GM23338 (cell line): ENCODE measurements at regions not wholly inside any gene's neighbourhood (a gene's known extent, or its start where the extent isn't known, plus 50 kb on each side); places are given as distances from the start of the nearest gene placed in this dataset.

Experiments
- ATAC-seq: fragments of 200-7000 bp; cut with Tn5 transposase; 3 replicates; pipeline ENCODE4 v1.9.1; 2020
- DNase-seq: peaks from one replicate; pipeline ENCODE4 v3.0.0-alpha.2; 2015; ENCODE audit warnings: low spot score
- H2AFZ ChIP-seq: fragments of 200-600 bp; sonication (generic); 2 replicates; pipeline ENCODE4 v1.8.0; 2016; ENCODE audit warnings: antibody characterized with exemption, mild to moderate bottlenecking, moderate library complexity
- H3F3A ChIP-seq: fragments of 200-600 bp; sonication (generic); replicated peaks from 2 replicates; pipeline ENCODE4 v1.8.0; 2017; ENCODE audit warnings: antibody characterized with exemption, mixed run types, low read depth
- H3K27ac ChIP-seq: fragments of 200-600 bp; sonication (generic); 2 replicates; pipeline ENCODE4 v1.6.1; 2016; ENCODE audit warnings: low read depth
- H3K27me3 ChIP-seq: fragments of 200-600 bp; sonication (generic); 2 replicates; pipeline ENCODE4 v1.8.0; 2016; ENCODE audit warnings: mild to moderate bottlenecking, mixed run types, moderate library complexity; ENCODE audit not compliant: insufficient read depth
- H3K36me3 ChIP-seq: fragments of 200-600 bp; sonication (generic); 2 replicates; pipeline ENCODE4 v1.8.0; 2016; ENCODE audit warnings: mild to moderate bottlenecking; ENCODE audit not compliant: insufficient read depth
- H3K4me1 ChIP-seq: fragments of 200-600 bp; sonication (generic); 2 replicates; pipeline ENCODE4 v1.8.0; 2016; ENCODE audit warnings: mild to moderate bottlenecking, moderate library complexity; ENCODE audit not compliant: insufficient read depth
- H3K4me2 ChIP-seq: fragments of 200-600 bp; sonication (generic); 2 replicates; pipeline ENCODE4 v1.7.1; 2017; ENCODE audit warnings: mixed run types
- H3K4me3 ChIP-seq: fragments of 200-600 bp; sonication (generic); 2 replicates; pipeline ENCODE4 v1.6.1; 2016; ENCODE audit warnings: mixed run types
- H3K79me2 ChIP-seq: fragments of 200-600 bp; sonication (generic); replicated peaks from 2 replicates; pipeline ENCODE4 v1.8.0; 2017; ENCODE audit warnings: mild to moderate bottlenecking; ENCODE audit not compliant: insufficient read depth
- H3K9me2 ChIP-seq: fragments of 200-600 bp; sonication (generic); 2 replicates; pipeline ENCODE4 v1.8.0; 2017; ENCODE audit not compliant: insufficient read depth
- H4K20me1 ChIP-seq: fragments of 200-600 bp; sonication (generic); replicated peaks from 2 replicates; pipeline ENCODE4 v1.8.0; 2017; ENCODE audit warnings: mild to moderate bottlenecking; ENCODE audit not compliant: insufficient read depth
- H3K27ac Mint-ChIP-seq: 2 replicates; pipeline ENCODE4 v1.8.0; 2020; ENCODE audit warnings: inconsistent platforms, mild to moderate bottlenecking, moderate library complexity, mixed read lengths
- H3K27me3 Mint-ChIP-seq: 3 replicates; pipeline ENCODE4 v1.8.0; 2022; ENCODE audit warnings: low read depth, mild to moderate bottlenecking, moderate library complexity, mixed read lengths, inconsistent platforms; ENCODE audit not compliant: insufficient read depth, poor library complexity
- H3K36me3 Mint-ChIP-seq: 3 replicates; pipeline ENCODE4 v1.8.0; 2021; ENCODE audit warnings: low read depth, mild to moderate bottlenecking, inconsistent platforms, moderate library complexity, mixed read lengths
- H3K4me1 Mint-ChIP-seq: 3 replicates; pipeline ENCODE4 v1.8.0; 2020; ENCODE audit warnings: mild to moderate bottlenecking, inconsistent platforms, mixed read lengths
- H3K4me3 Mint-ChIP-seq: 3 replicates; pipeline ENCODE4 v1.8.0; 2021; ENCODE audit warnings: moderate library complexity, mild to moderate bottlenecking, inconsistent platforms, mixed read lengths
- H3K9me3 Mint-ChIP-seq: 3 replicates; pipeline ENCODE4 v1.8.0; 2020; ENCODE audit warnings: moderate library complexity, mild to moderate bottlenecking, inconsistent platforms, mixed read lengths
- CREB1 ChIP-seq: fragments of 250-450 bp; sonication (Bioruptor Pico); IDR thresholded peaks from 2 replicates; pipeline ENCODE4 v1.5.0; 2020; ENCODE audit warnings: low read depth, mild to moderate bottlenecking, moderate library complexity
- EZH2 ChIP-seq: fragments of 200-600 bp; sonication (generic); IDR thresholded peaks from one replicate; pipeline ENCODE4 v1.8.0; 2017; ENCODE audit warnings: antibody characterized with exemption, mild to moderate bottlenecking, low read depth; ENCODE audit not compliant: unreplicated experiment
- EZH2phosphoT487 ChIP-seq: fragments of 200-600 bp; sonication (generic); IDR thresholded peaks from one replicate; pipeline ENCODE4 v1.8.1; 2018; ENCODE audit warnings: antibody characterized with exemption; ENCODE audit not compliant: unreplicated experiment
- NANOG ChIP-seq: IDR thresholded peaks from 2 replicates; pipeline ENCODE4 v1.6.1; 2016; ENCODE audit warnings: antibody characterized with exemption, borderline replicate concordance
- POLR2AphosphoS5 ChIP-seq: IDR thresholded peaks from 2 replicates; pipeline ENCODE4 v1.6.1; 2016; ENCODE audit warnings: antibody characterized with exemption, low read depth
- ZNF114 ChIP-seq: fragments of 250-450 bp; sonication (Bioruptor Pico); IDR thresholded peaks from 2 replicates; pipeline ENCODE4 v1.5.0; 2020; ENCODE audit warnings: mild to moderate bottlenecking, moderate library complexity
- ZNF331 ChIP-seq: fragments of 250-450 bp; sonication (Bioruptor Pico); IDR thresholded peaks from 2 replicates; pipeline ENCODE4 v1.5.0; 2020; ENCODE audit warnings: low read depth, mild to moderate bottlenecking, moderate library complexity
- TF ChIP-seq, protein P1 (sequence below), 2 experiments: fragments of 200-600 bp in 1 of 2; sonication (generic) in 1 of 2; conservative IDR thresholded peaks; 2 replicates each; pipeline versions ENCODE4 v1.5.1 to v1.6.1; 2016 to 2017; ENCODE audit warnings: antibody characterized with exemption in 2 of 2, low read depth in 2 of 2, mild to moderate bottlenecking in 2 of 2, moderate library complexity in 1 of 2
- TF ChIP-seq, protein P2 (sequence below): IDR thresholded peaks from one replicate; pipeline ENCODE4 v1.6.1; 2018; ENCODE audit warnings: antibody characterized with exemption; ENCODE audit not compliant: unreplicated experiment
- TF ChIP-seq, protein P3 (sequence below): IDR thresholded peaks from 2 replicates; pipeline ENCODE4 v1.6.1; 2016; ENCODE audit warnings: antibody characterized with exemption

DNA sequence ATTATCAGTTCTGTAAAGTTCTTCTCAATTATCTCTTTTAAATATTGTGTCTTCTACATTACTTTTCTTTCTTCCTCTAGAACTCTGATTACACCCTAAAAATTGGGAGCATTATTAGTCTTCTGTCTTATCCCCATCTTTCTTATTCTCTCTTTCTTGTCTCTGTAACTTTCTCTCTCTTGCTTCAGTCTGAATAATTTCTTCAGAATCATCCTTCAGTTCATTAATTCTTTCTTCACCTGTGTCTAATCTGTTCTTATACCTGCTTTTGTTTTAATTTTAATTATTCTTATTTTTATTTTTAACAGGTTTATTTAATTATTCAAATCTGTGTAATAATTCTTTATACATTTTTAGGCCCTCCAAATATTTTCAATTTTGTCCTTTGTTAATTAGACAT, 114.3 kb downstream of the GATA3 start:
- ATAC-seq = no peak
- TF ChIP-seq, protein P1, sequence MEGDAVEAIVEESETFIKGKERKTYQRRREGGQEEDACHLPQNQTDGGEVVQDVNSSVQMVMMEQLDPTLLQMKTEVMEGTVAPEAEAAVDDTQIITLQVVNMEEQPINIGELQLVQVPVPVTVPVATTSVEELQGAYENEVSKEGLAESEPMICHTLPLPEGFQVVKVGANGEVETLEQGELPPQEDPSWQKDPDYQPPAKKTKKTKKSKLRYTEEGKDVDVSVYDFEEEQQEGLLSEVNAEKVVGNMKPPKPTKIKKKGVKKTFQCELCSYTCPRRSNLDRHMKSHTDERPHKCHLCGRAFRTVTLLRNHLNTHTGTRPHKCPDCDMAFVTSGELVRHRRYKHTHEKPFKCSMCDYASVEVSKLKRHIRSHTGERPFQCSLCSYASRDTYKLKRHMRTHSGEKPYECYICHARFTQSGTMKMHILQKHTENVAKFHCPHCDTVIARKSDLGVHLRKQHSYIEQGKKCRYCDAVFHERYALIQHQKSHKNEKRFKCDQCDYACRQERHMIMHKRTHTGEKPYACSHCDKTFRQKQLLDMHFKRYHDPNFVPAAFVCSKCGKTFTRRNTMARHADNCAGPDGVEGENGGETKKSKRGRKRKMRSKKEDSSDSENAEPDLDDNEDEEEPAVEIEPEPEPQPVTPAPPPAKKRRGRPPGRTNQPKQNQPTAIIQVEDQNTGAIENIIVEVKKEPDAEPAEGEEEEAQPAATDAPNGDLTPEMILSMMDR (conservative IDR thresholded peaks at IDR 0.05; ENCODE audit: low read depth in 2 of 2) = no peak
- TF ChIP-seq ZNF331 (CRISPR knock-in tag) = no peak
- TF ChIP-seq ZNF114 (CRISPR knock-in tag) = no peak
- TF ChIP-seq EZH2phosphoT487 = no peak
- TF ChIP-seq NANOG = no peak
- TF ChIP-seq, protein P2, sequence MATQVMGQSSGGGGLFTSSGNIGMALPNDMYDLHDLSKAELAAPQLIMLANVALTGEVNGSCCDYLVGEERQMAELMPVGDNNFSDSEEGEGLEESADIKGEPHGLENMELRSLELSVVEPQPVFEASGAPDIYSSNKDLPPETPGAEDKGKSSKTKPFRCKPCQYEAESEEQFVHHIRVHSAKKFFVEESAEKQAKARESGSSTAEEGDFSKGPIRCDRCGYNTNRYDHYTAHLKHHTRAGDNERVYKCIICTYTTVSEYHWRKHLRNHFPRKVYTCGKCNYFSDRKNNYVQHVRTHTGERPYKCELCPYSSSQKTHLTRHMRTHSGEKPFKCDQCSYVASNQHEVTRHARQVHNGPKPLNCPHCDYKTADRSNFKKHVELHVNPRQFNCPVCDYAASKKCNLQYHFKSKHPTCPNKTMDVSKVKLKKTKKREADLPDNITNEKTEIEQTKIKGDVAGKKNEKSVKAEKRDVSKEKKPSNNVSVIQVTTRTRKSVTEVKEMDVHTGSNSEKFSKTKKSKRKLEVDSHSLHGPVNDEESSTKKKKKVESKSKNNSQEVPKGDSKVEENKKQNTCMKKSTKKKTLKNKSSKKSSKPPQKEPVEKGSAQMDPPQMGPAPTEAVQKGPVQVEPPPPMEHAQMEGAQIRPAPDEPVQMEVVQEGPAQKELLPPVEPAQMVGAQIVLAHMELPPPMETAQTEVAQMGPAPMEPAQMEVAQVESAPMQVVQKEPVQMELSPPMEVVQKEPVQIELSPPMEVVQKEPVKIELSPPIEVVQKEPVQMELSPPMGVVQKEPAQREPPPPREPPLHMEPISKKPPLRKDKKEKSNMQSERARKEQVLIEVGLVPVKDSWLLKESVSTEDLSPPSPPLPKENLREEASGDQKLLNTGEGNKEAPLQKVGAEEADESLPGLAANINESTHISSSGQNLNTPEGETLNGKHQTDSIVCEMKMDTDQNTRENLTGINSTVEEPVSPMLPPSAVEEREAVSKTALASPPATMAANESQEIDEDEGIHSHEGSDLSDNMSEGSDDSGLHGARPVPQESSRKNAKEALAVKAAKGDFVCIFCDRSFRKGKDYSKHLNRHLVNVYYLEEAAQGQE = no peak
- TF ChIP-seq CREB1 (CRISPR knock-in tag) = no peak
- TF ChIP-seq EZH2 = no peak

DNA sequence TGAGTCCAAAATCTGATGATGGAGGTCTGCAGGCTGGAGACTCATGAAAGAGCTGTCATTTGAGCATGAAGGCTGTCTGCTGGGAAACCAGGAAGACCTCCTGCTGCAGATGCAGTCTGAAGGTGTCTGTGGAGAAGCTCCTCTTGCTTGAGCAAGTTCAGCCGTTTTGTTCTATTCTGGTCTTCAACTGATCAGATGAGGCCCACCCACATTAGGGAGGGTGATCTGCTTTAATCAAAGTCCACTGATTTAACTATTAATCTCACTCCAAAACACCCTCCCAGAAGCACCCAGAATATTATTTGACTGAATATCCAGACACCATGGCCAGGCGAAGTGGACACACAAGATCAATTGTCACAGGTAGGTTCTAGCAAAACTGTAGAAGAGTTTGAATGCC, 116.5 kb downstream of the GATA3 start:
- no peak for DNase-seq
- H3K27me3 ChIP-seq = no peaks in the 10 kb centered on the region
- Mint-ChIP-seq H3K27me3 (peaks cover 2% of the 10 kb centered on the region), H3K4me1 (peaks cover 4% of the 10 kb centered on the region; the same call in 2 of the 3 replicates), H3K4me3 (no peak overlapping the region), H3K9me3 (peaks cover 31% of the 10 kb centered on the region), H3K27ac (no peak overlapping the region), H3K36me3 (peaks cover 12% of the 10 kb centered on the region; the same call in 2 of the 3 replicates)
- no peaks in the 10 kb centered on the region for H3K79me2 ChIP-seq
- no peak overlapping the region for H3K27ac ChIP-seq
- TF ChIP-seq, protein P1 (conservative IDR thresholded peaks at IDR 0.05; ENCODE audit: low read depth in 2 of 2) = no peak
- TF ChIP-seq NANOG (no peak), ZNF331 (CRISPR knock-in tag) (no peak), POLR2AphosphoS5 (no peak), EZH2 (no peak), EZH2phosphoT487 (no peak)
- TF ChIP-seq, protein P3, sequence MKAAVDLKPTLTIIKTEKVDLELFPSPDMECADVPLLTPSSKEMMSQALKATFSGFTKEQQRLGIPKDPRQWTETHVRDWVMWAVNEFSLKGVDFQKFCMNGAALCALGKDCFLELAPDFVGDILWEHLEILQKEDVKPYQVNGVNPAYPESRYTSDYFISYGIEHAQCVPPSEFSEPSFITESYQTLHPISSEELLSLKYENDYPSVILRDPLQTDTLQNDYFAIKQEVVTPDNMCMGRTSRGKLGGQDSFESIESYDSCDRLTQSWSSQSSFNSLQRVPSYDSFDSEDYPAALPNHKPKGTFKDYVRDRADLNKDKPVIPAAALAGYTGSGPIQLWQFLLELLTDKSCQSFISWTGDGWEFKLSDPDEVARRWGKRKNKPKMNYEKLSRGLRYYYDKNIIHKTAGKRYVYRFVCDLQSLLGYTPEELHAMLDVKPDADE = no peak
- H3K4me2 ChIP-seq = no peak overlapping the region
- H3K36me3 ChIP-seq = no peaks in the 10 kb centered on the region
- no peaks in the 10 kb centered on the region for H3K4me1 ChIP-seq
- no peak for ATAC-seq
- H4K20me1 ChIP-seq = no peaks in the 10 kb centered on the region
- H3K4me3 ChIP-seq = no peak overlapping the region
- no peaks in the 10 kb centered on the region; the same call in 1 of the 2 replicates for H3K9me2 ChIP-seq
- H2AFZ ChIP-seq = no peak overlapping the region
- no peaks in the 10 kb centered on the region for H3F3A ChIP-seq

More for the DNA sequence above, 114.3 kb downstream of the GATA3 start:
- Mint-ChIP-seq H3K4me3 (no peak overlapping the region), H3K27me3 (peaks cover 5% of the 10 kb centered on the region), H3K4me1 (no peaks in the 10 kb centered on the region), H3K36me3 (peaks cover 12% of the 10 kb centered on the region; the same call in 2 of the 3 replicates), H3K27ac (no peak overlapping the region), H3K9me3 (peaks cover 42% of the 10 kb centered on the region)
- H3K36me3 ChIP-seq = no peaks in the 10 kb centered on the region
- no peak overlapping the region for H3K4me3 ChIP-seq
- no peak overlapping the region for H3K4me2 ChIP-seq
- H3K9me2 ChIP-seq = no peaks in the 10 kb centered on the region; the same call in 1 of the 2 replicates
- H3K79me2 ChIP-seq = no peaks in the 10 kb centered on the region
- H3F3A ChIP-seq = no peaks in the 10 kb centered on the region
- H3K27me3 ChIP-seq = no peaks in the 10 kb centered on the region
- no peak overlapping the region for H2AFZ ChIP-seq
- no peaks in the 10 kb centered on the region for H3K4me1 ChIP-seq
- no peak for DNase-seq
- H4K20me1 ChIP-seq = no peaks in the 10 kb centered on the region
- H3K27ac ChIP-seq = no peak overlapping the region
